ENCODE measurements at regions not wholly inside any gene's neighbourhood (a gene's known extent, or its start where the extent isn't known, plus 50 kb on each side); places are given as distances from the start of the nearest gene placed in this dataset.
"Not testable (repeated sequence)": the region's sequence is repeated elsewhere in the genome, so short reads cannot be mapped to it uniquely, and the experiment has no call there.

DNA sequence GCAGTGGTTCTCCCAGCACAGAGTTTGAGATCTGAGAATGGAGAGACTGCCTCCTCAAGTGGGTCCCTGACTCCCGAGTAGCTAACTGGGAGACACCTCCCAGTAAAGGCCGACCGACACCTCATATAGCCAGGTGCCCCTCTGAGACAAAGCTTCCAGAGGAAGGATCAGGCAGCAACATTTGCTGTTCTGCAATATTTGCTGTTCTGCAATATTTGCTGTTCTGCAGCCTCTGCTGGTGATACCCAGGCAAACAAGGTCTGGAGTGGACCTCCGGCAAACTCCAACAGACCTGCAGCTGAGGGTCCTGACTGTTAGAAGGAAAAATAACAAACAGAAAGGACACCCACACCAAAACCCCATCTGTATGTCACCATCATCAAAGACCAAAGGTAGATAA, 560.2 kb downstream of the SOX5 start:
- Mint-ChIP-seq H3K36me3 (ENCODE audit: insufficient read depth in 1 of 3, low read depth in 3 of 3) (peaks cover 3 to 14% (median 13%) of the 10 kb centered on the region in 3 experiments; a peak in 6 of 7 replicates), H3K9me3 (peaks cover 18 to 22% of the 10 kb centered on the region in 2 experiments)
- H3K56ac ChIP-seq (ENCODE audit: insufficient read length, low read depth, low read length); H3K4me1 ChIP-seq (ENCODE audit: insufficient read depth, low read length); H3K23ac ChIP-seq (ENCODE audit: insufficient read length, low read depth, low read length); H3T11ph ChIP-seq (ENCODE audit: low read length); H3K9ac ChIP-seq (ENCODE audit: extremely low read depth, insufficient read length, low read length); H3K27me3 ChIP-seq (ENCODE audit: insufficient read depth, low read length); H3K79me2 ChIP-seq (ENCODE audit: insufficient read depth, low read length); H3K79me1 ChIP-seq (ENCODE audit: insufficient read depth, low read depth, low read length, poor library complexity, severe bottlenecking); H3K4me3 Mint-ChIP-seq; H2BK5ac ChIP-seq (ENCODE audit: insufficient read length, low read length); H4K8ac ChIP-seq (replicated peaks; ENCODE audit: insufficient read length, low read depth, low read length); DNase-seq; H2BK20ac ChIP-seq (ENCODE audit: low read depth, low read length, poor library complexity, severe bottlenecking); H3K18ac ChIP-seq (ENCODE audit: insufficient read length, low read depth, low read length); H3K4ac ChIP-seq (ENCODE audit: low read depth, low read length); H3K27ac ChIP-seq (ENCODE audit: insufficient read length, low read depth, low read length); H4K20me1 ChIP-seq (ENCODE audit: control insufficient read depth, insufficient read depth, insufficient read length); H3K27ac Mint-ChIP-seq; H2BK15ac ChIP-seq (ENCODE audit: low read depth, low read length); H3K9me3 ChIP-seq (ENCODE audit: control insufficient read depth, low read depth, low read length); H2AFZ ChIP-seq (ENCODE audit: low read length); H4K91ac ChIP-seq (ENCODE audit: insufficient read length, low read depth, low read length); H3K4me2 ChIP-seq (ENCODE audit: insufficient read depth, insufficient read length, low read length); H3K4me1 Mint-ChIP-seq; H2AK5ac ChIP-seq (ENCODE audit: insufficient read length, low read length); H2BK120ac ChIP-seq (ENCODE audit: low read depth, low read length, poor library complexity, severe bottlenecking); H3K27me3 Mint-ChIP-seq (ENCODE audit: low read depth); H2BK12ac ChIP-seq (ENCODE audit: insufficient read length, low read depth, low read length); H4K5ac ChIP-seq (ENCODE audit: insufficient read length, low read depth, low read length); H3K14ac ChIP-seq (ENCODE audit: insufficient read depth, low read length); H3K23me2 ChIP-seq (ENCODE audit: insufficient read length, low read depth, low read length, poor library complexity, severe bottlenecking): not testable (repeated sequence)
- WGBS (ENCODE audit: extremely low coverage, insufficient read length, low lambda C conversion rate) = no CpG with 5 or more reads among the region's 4 CpGs
